SK-N-SH (cell line): ENCODE measurements at regions not wholly inside any gene's neighbourhood (a gene's known extent, or its start where the extent isn't known, plus 50 kb on each side); places are given as distances from the start of the nearest gene placed in this dataset.

Source experiments
- CTCF ChIP-seq: fragments of 200-600 bp; sonication (generic); IDR thresholded peaks from 2 replicates; pipeline ENCODE4 v1.6.1; 2017; ENCODE audit warnings: antibody characterized with exemption, mild to moderate bottlenecking, moderate library complexity
- FOXJ3 ChIP-seq: sonication (generic); formaldehyde crosslinking; IDR thresholded peaks from 2 replicates; pipeline ENCODE4 v1.5.1; 2020; ENCODE audit warnings: mild to moderate bottlenecking, missing genetic modification reagents
- FOXM1 ChIP-seq: IDR thresholded peaks from 2 replicates; pipeline ENCODE4 v1.4.0; 2012; ENCODE audit warnings: low read depth, mild to moderate bottlenecking
- MEF2A ChIP-seq: IDR thresholded peaks from 2 replicates; pipeline ENCODE4 v1.4.0; 2012; ENCODE audit warnings: low read depth, borderline replicate concordance
- RXRA ChIP-seq: IDR thresholded peaks from 2 replicates; pipeline ENCODE4 v1.4.0; 2012; ENCODE audit warnings: low read depth, mild to moderate bottlenecking, borderline replicate concordance
- SMC3 ChIP-seq: IDR thresholded peaks from 2 replicates; pipeline ENCODE4 v1.6.1; 2012; ENCODE audit warnings: low read depth, low read length, improper control_type of control experiment
- TCF12 ChIP-seq: IDR thresholded peaks from 2 replicates; pipeline ENCODE4 v1.4.0; 2012
- TF ChIP-seq, protein P1 (sequence below): fragments of 150-350 bp; IDR thresholded peaks from 2 replicates; pipeline ENCODE4 v1.6.1; 2017; ENCODE audit warnings: antibody characterized with exemption, low read length, low read depth, borderline replicate concordance
- TF ChIP-seq, protein P2 (sequence below): IDR thresholded peaks from 2 replicates; pipeline ENCODE4 v1.4.0; 2012; ENCODE audit warnings: low read depth
- TF ChIP-seq, protein P3 (sequence below): IDR thresholded peaks from 2 replicates; pipeline ENCODE4; 2012
- TF ChIP-seq, protein P4 (sequence below): IDR thresholded peaks from 2 replicates; pipeline ENCODE4 v1.6.1; 2012; ENCODE audit warnings: mild to moderate bottlenecking, low read depth, low read length, moderate library complexity

DNA sequence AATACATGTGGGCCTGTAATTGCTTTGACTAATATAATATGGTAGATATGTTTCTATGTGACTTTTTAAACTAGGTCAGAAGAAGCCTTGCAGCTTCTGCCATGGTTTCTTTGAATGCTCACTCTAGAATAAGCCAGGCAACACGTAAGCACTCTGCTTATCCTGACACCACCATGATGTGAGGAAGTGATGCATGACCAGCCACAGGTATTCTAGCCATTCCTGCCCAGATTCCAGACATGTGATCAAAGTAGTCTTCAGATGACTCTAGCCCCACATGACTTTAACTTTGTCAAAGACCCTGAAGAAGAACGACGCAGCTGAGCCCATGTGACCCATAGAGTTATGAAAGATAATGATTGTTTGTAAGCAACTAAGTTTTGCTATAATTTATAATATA is 276.1 kb upstream of the NCAM1 start:
- TF ChIP-seq, protein P1, sequence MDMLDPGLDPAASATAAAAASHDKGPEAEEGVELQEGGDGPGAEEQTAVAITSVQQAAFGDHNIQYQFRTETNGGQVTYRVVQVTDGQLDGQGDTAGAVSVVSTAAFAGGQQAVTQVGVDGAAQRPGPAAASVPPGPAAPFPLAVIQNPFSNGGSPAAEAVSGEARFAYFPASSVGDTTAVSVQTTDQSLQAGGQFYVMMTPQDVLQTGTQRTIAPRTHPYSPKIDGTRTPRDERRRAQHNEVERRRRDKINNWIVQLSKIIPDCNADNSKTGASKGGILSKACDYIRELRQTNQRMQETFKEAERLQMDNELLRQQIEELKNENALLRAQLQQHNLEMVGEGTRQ, result no peak
- TF ChIP-seq CTCF (no peak), TCF12 (no peak), MEF2A (no peak), FOXM1 (no peak), SMC3 (no peak), RXRA (no peak), FOXJ3 (CRISPR knock-in tag) (no peak)
- TF ChIP-seq, protein P2, sequence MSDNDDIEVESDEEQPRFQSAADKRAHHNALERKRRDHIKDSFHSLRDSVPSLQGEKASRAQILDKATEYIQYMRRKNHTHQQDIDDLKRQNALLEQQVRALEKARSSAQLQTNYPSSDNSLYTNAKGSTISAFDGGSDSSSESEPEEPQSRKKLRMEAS, result no peak
- TF ChIP-seq, protein P3, sequence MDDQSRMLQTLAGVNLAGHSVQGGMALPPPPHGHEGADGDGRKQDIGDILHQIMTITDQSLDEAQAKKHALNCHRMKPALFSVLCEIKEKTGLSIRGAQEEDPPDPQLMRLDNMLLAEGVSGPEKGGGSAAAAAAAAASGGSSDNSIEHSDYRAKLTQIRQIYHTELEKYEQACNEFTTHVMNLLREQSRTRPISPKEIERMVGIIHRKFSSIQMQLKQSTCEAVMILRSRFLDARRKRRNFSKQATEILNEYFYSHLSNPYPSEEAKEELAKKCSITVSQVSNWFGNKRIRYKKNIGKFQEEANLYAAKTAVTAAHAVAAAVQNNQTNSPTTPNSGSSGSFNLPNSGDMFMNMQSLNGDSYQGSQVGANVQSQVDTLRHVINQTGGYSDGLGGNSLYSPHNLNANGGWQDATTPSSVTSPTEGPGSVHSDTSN, result no peak
- TF ChIP-seq, protein P4, sequence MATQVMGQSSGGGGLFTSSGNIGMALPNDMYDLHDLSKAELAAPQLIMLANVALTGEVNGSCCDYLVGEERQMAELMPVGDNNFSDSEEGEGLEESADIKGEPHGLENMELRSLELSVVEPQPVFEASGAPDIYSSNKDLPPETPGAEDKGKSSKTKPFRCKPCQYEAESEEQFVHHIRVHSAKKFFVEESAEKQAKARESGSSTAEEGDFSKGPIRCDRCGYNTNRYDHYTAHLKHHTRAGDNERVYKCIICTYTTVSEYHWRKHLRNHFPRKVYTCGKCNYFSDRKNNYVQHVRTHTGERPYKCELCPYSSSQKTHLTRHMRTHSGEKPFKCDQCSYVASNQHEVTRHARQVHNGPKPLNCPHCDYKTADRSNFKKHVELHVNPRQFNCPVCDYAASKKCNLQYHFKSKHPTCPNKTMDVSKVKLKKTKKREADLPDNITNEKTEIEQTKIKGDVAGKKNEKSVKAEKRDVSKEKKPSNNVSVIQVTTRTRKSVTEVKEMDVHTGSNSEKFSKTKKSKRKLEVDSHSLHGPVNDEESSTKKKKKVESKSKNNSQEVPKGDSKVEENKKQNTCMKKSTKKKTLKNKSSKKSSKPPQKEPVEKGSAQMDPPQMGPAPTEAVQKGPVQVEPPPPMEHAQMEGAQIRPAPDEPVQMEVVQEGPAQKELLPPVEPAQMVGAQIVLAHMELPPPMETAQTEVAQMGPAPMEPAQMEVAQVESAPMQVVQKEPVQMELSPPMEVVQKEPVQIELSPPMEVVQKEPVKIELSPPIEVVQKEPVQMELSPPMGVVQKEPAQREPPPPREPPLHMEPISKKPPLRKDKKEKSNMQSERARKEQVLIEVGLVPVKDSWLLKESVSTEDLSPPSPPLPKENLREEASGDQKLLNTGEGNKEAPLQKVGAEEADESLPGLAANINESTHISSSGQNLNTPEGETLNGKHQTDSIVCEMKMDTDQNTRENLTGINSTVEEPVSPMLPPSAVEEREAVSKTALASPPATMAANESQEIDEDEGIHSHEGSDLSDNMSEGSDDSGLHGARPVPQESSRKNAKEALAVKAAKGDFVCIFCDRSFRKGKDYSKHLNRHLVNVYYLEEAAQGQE, result no peak
